CD8-positive, alpha-beta memory T cell (primary cell): ENCODE measurements at regions not wholly inside any gene's neighbourhood (a gene's known extent, or its start where the extent isn't known, plus 50 kb on each side); places are given as distances from the start of the nearest gene placed in this dataset.

Source experiments
- CTCF ChIA-PET: fragments of 350-600 bp; sonication (Branson Sonifier 250); formaldehyde crosslinking; loops from one replicate; lab custom pipeline; 2021; ENCODE audit warnings: antibody characterized with exemption; lab: Charles Lee
- POLR2A ChIA-PET: fragments of 350-600 bp; sonication (Branson Sonifier 250); formaldehyde crosslinking; loops from one replicate; lab custom pipeline; 2021; ENCODE audit warnings: antibody characterized with exemption; lab: Charles Lee
- DNase-seq, 5 donors: peaks; one replicate each; pipeline versions ENCODE4 v3.0.0 to v3.0.0-alpha.2; 2020 to 2022; ENCODE audit warnings: mixed read lengths in 1 of 5
- H3K27ac ChIP-seq: one replicate; pipeline ENCODE4 v1.7.0; 2013; ENCODE audit warnings: low read depth, mild to moderate bottlenecking, low read length, moderate library complexity
- H3K27me3 ChIP-seq: 2 replicates; pipeline ENCODE4 v1.7.0; 2013; ENCODE audit warnings: low read length, mild to moderate bottlenecking; ENCODE audit not compliant: insufficient read depth, poor library complexity, severe bottlenecking
- H3K36me3 ChIP-seq: 2 replicates; pipeline ENCODE4 v1.7.0; 2013; ENCODE audit warnings: mild to moderate bottlenecking, low read length, moderate library complexity; ENCODE audit not compliant: insufficient read depth
- H3K4me1 ChIP-seq: 2 replicates; pipeline ENCODE4 v1.7.0; 2013; ENCODE audit warnings: mild to moderate bottlenecking, low read length, moderate library complexity; ENCODE audit not compliant: insufficient read depth
- H3K4me3 ChIP-seq: 2 replicates; pipeline ENCODE4 v1.7.0; 2013; ENCODE audit warnings: mild to moderate bottlenecking, low read length
- H3K9me3 ChIP-seq: 2 replicates; pipeline ENCODE4 v1.7.0; 2013; ENCODE audit warnings: mild to moderate bottlenecking, low read length
- H3K27ac Mint-ChIP-seq, 8 donors: one replicate each; pipeline ENCODE4 v1.8.0; 2020 to 2021; ENCODE audit warnings: mixed read lengths in 8 of 8, mild to moderate bottlenecking in 6 of 8, inconsistent platforms in 3 of 8, moderate library complexity in 3 of 8
- H3K27me3 Mint-ChIP-seq, 2 donors: one replicate each; pipeline ENCODE4 v1.8.0; 2020 to 2021; ENCODE audit warnings: mixed read lengths in 2 of 2, mild to moderate bottlenecking in 1 of 2, moderate library complexity in 1 of 2
- H3K36me3 Mint-ChIP-seq, 3 donors: one replicate each; pipeline ENCODE4 v1.8.0; 2020 to 2021; ENCODE audit warnings: mixed read lengths in 3 of 3, inconsistent platforms in 1 of 3, mild to moderate bottlenecking in 1 of 3
- H3K4me1 Mint-ChIP-seq, 3 donors: one replicate each; pipeline ENCODE4 v1.8.0; 2020 to 2021; ENCODE audit warnings: mixed read lengths in 3 of 3, inconsistent platforms in 1 of 3, mild to moderate bottlenecking in 1 of 3
- H3K4me3 Mint-ChIP-seq, 7 donors: one replicate each; pipeline ENCODE4 v1.8.0; 2020 to 2021; ENCODE audit warnings: mixed read lengths in 7 of 7, mild to moderate bottlenecking in 6 of 7, moderate library complexity in 4 of 7, inconsistent platforms in 2 of 7
- H3K9me3 Mint-ChIP-seq, 5 donors: one replicate each; pipeline ENCODE4 v1.8.0; 2020 to 2022; ENCODE audit warnings: mixed read lengths in 5 of 5, mild to moderate bottlenecking in 3 of 5, moderate library complexity in 2 of 5, inconsistent platforms in 1 of 5

GRCh38 chr3:106339551-106339950 is 470.7 kb upstream of the CBLB start:
- H3K9me3 Mint-ChIP-seq = peaks cover 0 to 2% (median 0%) of the 10 kb centered on the region in 5 donors
- H3K27me3 Mint-ChIP-seq = no peaks in the 10 kb centered on the region
- Histone ChIP-seq H3K27me3 (no peaks in the 10 kb centered on the region), H3K4me3 (no peak overlapping the region), H3K9me3 (no peaks in the 10 kb centered on the region), H3K36me3 (no peaks in the 10 kb centered on the region), H3K27ac (no peak overlapping the region), H3K4me1 (peaks cover 33% of the 10 kb centered on the region)
- DNase-seq = no peak
- H3K36me3 Mint-ChIP-seq = peaks cover 0 to 6% (median 0%) of the 10 kb centered on the region in 3 donors
- ChIA-PET CTCF (no interaction called here), POLR2A (no interaction called here)
- H3K4me3 Mint-ChIP-seq = peak overlapping the region in 5 of 7 donors; percentile 53 to 77 (median 68)
- H3K4me1 Mint-ChIP-seq = peaks cover 49 to 54% (median 52%) of the 10 kb centered on the region in 3 donors
- H3K27ac Mint-ChIP-seq = peak overlapping the region in 1 of 8 donors; percentile 33

DNA sequence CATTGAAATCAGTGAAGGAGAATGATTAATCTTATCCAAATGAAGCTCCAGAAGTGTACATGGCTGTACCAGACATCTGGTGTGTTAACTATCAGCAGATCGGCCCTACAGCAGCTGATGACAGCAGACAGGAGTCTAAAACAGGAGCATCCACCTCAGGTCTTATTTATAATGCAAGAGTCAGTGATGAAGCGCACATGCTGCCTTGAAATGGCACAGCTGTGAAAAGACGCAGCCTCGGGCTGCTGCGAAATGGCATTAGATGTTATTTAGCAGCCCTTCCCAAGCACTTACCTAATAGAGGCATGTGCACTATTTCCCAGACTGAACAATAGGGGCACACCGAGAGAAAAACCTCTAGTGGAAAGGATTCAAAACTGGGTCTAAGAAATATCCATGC is 472.3 kb upstream of the CBLB start:
- Mint-ChIP-seq H3K9me3 (peaks cover 0 to 2% (median 0%) of the 10 kb centered on the region in 5 donors), H3K4me1 (peaks cover 33 to 39% (median 37%) of the 10 kb centered on the region in 3 donors), H3K27ac (no peak overlapping the region), H3K27me3 (no peaks in the 10 kb centered on the region), H3K36me3 (peaks cover 0 to 6% (median 0%) of the 10 kb centered on the region in 3 donors), H3K4me3 (no peak overlapping the region)
- Histone ChIP-seq H3K36me3 (no peaks in the 10 kb centered on the region), H3K27me3 (no peaks in the 10 kb centered on the region), H3K4me1 (peaks cover 20% of the 10 kb centered on the region), H3K27ac (no peak overlapping the region), H3K9me3 (no peaks in the 10 kb centered on the region), H3K4me3 (no peak overlapping the region)
- no peak for DNase-seq
- CTCF ChIA-PET = no interaction called here
- POLR2A ChIA-PET = no interaction called here

GRCh38 chr3:106341586-106342162 is 472.9 kb upstream of the CBLB start:
- H3K27ac Mint-ChIP-seq = no peak overlapping the region
- no peaks in the 10 kb centered on the region for H3K9me3 ChIP-seq
- no peak overlapping the region for H3K27ac ChIP-seq
- peaks cover 0 to 2% (median 0%) of the 10 kb centered on the region in 5 donors for H3K9me3 Mint-ChIP-seq
- no peaks in the 10 kb centered on the region for H3K27me3 Mint-ChIP-seq
- ChIA-PET POLR2A (no interaction called here), CTCF (no interaction called here)
- H3K4me3 ChIP-seq = no peak overlapping the region
- no peak overlapping the region for H3K4me3 Mint-ChIP-seq
- no peaks in the 10 kb centered on the region for H3K36me3 ChIP-seq
- H3K27me3 ChIP-seq = no peaks in the 10 kb centered on the region
- H3K4me1 Mint-ChIP-seq = peaks cover 28 to 35% (median 31%) of the 10 kb centered on the region in 3 donors
- no peak for DNase-seq
- peaks cover 15% of the 10 kb centered on the region for H3K4me1 ChIP-seq
- H3K36me3 Mint-ChIP-seq = peaks cover 0 to 2% (median 0%) of the 10 kb centered on the region in 3 donors

- no peak for DNase-seq
- CTCF ChIA-PET = no interaction called here
- peaks cover 24 to 32% (median 24%) of the 10 kb centered on the region in 3 donors for H3K4me1 Mint-ChIP-seq
- H3K4me1 ChIP-seq = peaks cover 13% of the 10 kb centered on the region
- no peaks in the 10 kb centered on the region for H3K27me3 ChIP-seq
- no peaks in the 10 kb centered on the region for H3K9me3 ChIP-seq
- POLR2A ChIA-PET = no interaction called here
- no peak overlapping the region for H3K4me3 ChIP-seq
- no peak overlapping the region for H3K4me3 Mint-ChIP-seq
- no peaks in the 10 kb centered on the region for H3K27me3 Mint-ChIP-seq
- H3K27ac ChIP-seq = no peak overlapping the region
- peaks cover 0 to 2% (median 0%) of the 10 kb centered on the region in 5 donors for H3K9me3 Mint-ChIP-seq
- no peak overlapping the region for H3K27ac Mint-ChIP-seq
- peaks cover 0 to 2% (median 0%) of the 10 kb centered on the region in 3 donors for H3K36me3 Mint-ChIP-seq
- no peaks in the 10 kb centered on the region for H3K36me3 ChIP-seq
Measured at GRCh38 chr3:106342386-106342785, 473.6 kb upstream of the CBLB start.

GRCh38 chr3:106343811-106344210 is 475.0 kb upstream of the CBLB start:
- no peaks in the 10 kb centered on the region for H3K27me3 Mint-ChIP-seq
- peaks cover 12 to 32% (median 14%) of the 10 kb centered on the region in 3 donors for H3K4me1 Mint-ChIP-seq
- no peak for DNase-seq
- ChIA-PET POLR2A (no interaction called here), CTCF (no interaction called here)
- no peak overlapping the region for H3K4me3 Mint-ChIP-seq
- Histone ChIP-seq H3K4me1 (peaks cover 4% of the 10 kb centered on the region), H3K27me3 (no peaks in the 10 kb centered on the region), H3K4me3 (no peak overlapping the region), H3K27ac (no peak overlapping the region), H3K36me3 (no peaks in the 10 kb centered on the region), H3K9me3 (no peaks in the 10 kb centered on the region)
- H3K27ac Mint-ChIP-seq = no peak overlapping the region
- H3K36me3 Mint-ChIP-seq = no peaks in the 10 kb centered on the region
- H3K9me3 Mint-ChIP-seq = no peaks in the 10 kb centered on the region

- H3K27me3 Mint-ChIP-seq = no peaks in the 10 kb centered on the region
- H3K4me3 Mint-ChIP-seq = no peak overlapping the region
- no peaks in the 10 kb centered on the region for H3K9me3 ChIP-seq
- no peaks in the 10 kb centered on the region for H3K36me3 Mint-ChIP-seq
- DNase-seq = no peak
- H3K27ac ChIP-seq = no peak overlapping the region
- ChIA-PET POLR2A (no interaction called here), CTCF (no interaction called here)
- H3K27ac Mint-ChIP-seq = no peak overlapping the region
- peaks cover 17 to 39% (median 19%) of the 10 kb centered on the region in 3 donors for H3K4me1 Mint-ChIP-seq
- H3K36me3 ChIP-seq = no peaks in the 10 kb centered on the region
- H3K9me3 Mint-ChIP-seq = no peaks in the 10 kb centered on the region
- peaks cover 8% of the 10 kb centered on the region for H3K4me1 ChIP-seq
- no peaks in the 10 kb centered on the region for H3K27me3 ChIP-seq
- no peak overlapping the region for H3K4me3 ChIP-seq
Measured at GRCh38 chr3:106345353-106346027, 476.7 kb upstream of the CBLB start.

DNA sequence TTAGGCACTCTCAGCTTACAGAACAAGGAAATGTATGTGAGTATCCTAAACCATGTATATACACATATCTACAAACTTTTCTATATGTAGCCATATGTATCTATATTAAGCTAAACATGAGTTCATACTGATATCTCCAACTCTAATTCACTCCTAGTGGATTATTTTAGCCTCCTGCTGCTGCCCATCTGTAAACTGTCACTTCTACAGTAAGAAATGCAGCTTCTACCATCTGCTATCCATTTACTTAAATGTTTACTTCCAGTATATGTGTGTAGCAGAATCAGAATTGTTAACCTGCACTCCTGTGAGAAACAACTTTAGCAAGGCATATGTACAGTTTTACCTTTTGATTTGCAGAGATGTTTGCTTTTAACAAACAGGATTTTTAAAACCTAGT is 478.5 kb upstream of the CBLB start:
- H3K4me3 Mint-ChIP-seq = no peak overlapping the region
- H3K27me3 ChIP-seq = no peaks in the 10 kb centered on the region
- H3K4me1 Mint-ChIP-seq = peaks cover 16 to 37% (median 21%) of the 10 kb centered on the region in 3 donors
- H3K36me3 ChIP-seq = no peaks in the 10 kb centered on the region
- POLR2A ChIA-PET = no interaction called here
- peaks cover 0 to under 1% (median 0%) of the 10 kb centered on the region in 5 donors for H3K9me3 Mint-ChIP-seq
- no peak overlapping the region for H3K4me3 ChIP-seq
- H3K27me3 Mint-ChIP-seq = no peaks in the 10 kb centered on the region
- no peaks in the 10 kb centered on the region for H3K9me3 ChIP-seq
- no peak overlapping the region for H3K27ac ChIP-seq
- no peaks in the 10 kb centered on the region for H3K36me3 Mint-ChIP-seq
- CTCF ChIA-PET = no interaction called here
- DNase-seq = no peak
- peaks cover 8% of the 10 kb centered on the region for H3K4me1 ChIP-seq
- no peak overlapping the region for H3K27ac Mint-ChIP-seq

DNA sequence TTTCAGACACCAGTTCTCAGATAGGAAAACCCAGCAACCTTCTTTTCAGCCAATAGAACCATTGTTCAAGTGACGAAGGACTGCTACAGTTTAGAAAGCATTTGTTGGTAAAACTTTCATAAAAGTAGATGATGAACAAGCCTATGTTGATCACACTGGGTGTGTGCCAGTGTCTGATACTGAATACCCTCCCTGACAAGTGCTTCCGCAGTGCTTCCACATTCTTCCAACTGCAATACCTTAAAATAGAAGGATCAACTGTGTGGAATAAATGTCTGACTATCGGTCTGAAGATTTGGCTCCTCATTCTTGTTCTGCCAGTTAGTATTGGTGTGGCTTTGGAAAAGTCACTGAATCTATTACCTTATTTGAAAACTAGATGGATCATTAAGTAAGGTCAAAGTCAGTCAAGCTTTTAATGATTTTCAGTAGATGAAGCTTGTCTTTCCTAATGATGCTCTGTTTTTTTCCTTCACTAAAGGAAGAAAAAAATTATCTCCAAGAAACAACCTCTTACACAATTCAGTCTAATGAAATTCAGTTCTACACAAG is 479.4 kb upstream of the CBLB start:
- Mint-ChIP-seq H3K27me3 (no peaks in the 10 kb centered on the region), H3K36me3 (peaks cover 0 to 5% (median 0%) of the 10 kb centered on the region in 3 donors), H3K9me3 (peaks cover 0 to 2% (median 0%) of the 10 kb centered on the region in 5 donors), H3K4me3 (no peak overlapping the region), H3K4me1 (peaks cover 16 to 37% (median 21%) of the 10 kb centered on the region in 3 donors), H3K27ac (peak overlapping the region in 1 of 8 donors; percentile 22)
- no peak overlapping the region for H3K4me3 ChIP-seq
- H3K27ac ChIP-seq = no peak overlapping the region
- ChIA-PET CTCF (no interaction called here), POLR2A (interaction anchor here (0.6 kb wide), 1 partner anchor 604 kb away, joined by 3 read pairs; no protein-coding TSS in a partner anchor)
- no peaks in the 10 kb centered on the region for H3K36me3 ChIP-seq
- no peak for DNase-seq
- no peaks in the 10 kb centered on the region for H3K27me3 ChIP-seq
- peaks cover 8% of the 10 kb centered on the region for H3K4me1 ChIP-seq
- H3K9me3 ChIP-seq = no peaks in the 10 kb centered on the region
